Right ventricle myocardium inferior (tissue), 1 donor: ENCODE measurements at regions not wholly inside any gene's neighbourhood (a gene's known extent, or its start where the extent isn't known, plus 50 kb on each side); places are given as distances from the start of the nearest gene placed in this dataset.
"Not testable (repeated sequence)": the region's sequence is repeated elsewhere in the genome, so short reads cannot be mapped to it uniquely, and the experiment has no call there.

ENCODE experiments used
- ATAC-seq: fragments of 200-7000 bp; cut with Tn5 transposase; one replicate; pipeline ENCODE4 v1.9.1; 2020; ENCODE audit warnings: mild to moderate bottlenecking, moderate library complexity
- DNase-seq: peaks from one replicate; pipeline ENCODE4 v3.0.0; 2021; ENCODE audit errors: missing footprints
- intact Hi-C: fragments of 100-400 bp; cut with DNase I; formaldehyde crosslinking; loops from one replicate; pipeline ENCODE4 v1.11.0; 2022
- donor health status: DM: no; HTN: yes; CAD: no; lungs with severe emphysema.

GRCh38 chr13:22903925-22904324 is 276.9 kb upstream of the SGCG start:
- intact Hi-C loops = no loop called here
- no peak for DNase-seq
- no peak for ATAC-seq

GRCh38 chr13:22915442-22916082 is 265.2 kb upstream of the SGCG start:
- intact Hi-C loops = no loop called here
- peak; percentile 90 for ATAC-seq
- no peak for DNase-seq

GRCh38 chr13:22916276-22916675 is 264.5 kb upstream of the SGCG start:
- ATAC-seq, DNase-seq, intact Hi-C loops: not testable (repeated sequence)

- peak; percentile 97 for ATAC-seq
- intact Hi-C loops = no loop called here
- peak; percentile 85 for DNase-seq
Observed at GRCh38 chr13:22925881-22926747, 254.7 kb upstream of the SGCG start.

- DNase-seq = no peak
- peak; percentile 14 for ATAC-seq
- intact Hi-C loops = no loop called here
Observed at GRCh38 chr13:22926748-22927400, 253.9 kb upstream of the SGCG start.

GRCh38 chr13:22927845-22928244 is 252.9 kb upstream of the SGCG start:
- DNase-seq, intact Hi-C loops, ATAC-seq: not testable (repeated sequence)

GRCh38 chr13:22929381-22930126 is 251.2 kb upstream of the SGCG start:
- intact Hi-C loops = loop anchor here (10.0 kb wide), 1 partner anchor 1425 kb away; no protein-coding TSS in a partner anchor
- ATAC-seq = no peak
- DNase-seq = no peak

GRCh38 chr13:22931576-22931975 is 249.2 kb upstream of the SGCG start:
- DNase-seq (no peak), ATAC-seq (no peak)
- intact Hi-C loops = loop anchor here (10.0 kb wide), 1 partner anchor 1423 kb away; no protein-coding TSS in a partner anchor

- intact Hi-C loops = loop anchor here (10.0 kb wide), 1 partner anchor 1422 kb away; no protein-coding TSS in a partner anchor
- DNase-seq, ATAC-seq: not testable (repeated sequence)
Observed at GRCh38 chr13:22932632-22933412, 248.0 kb upstream of the SGCG start.

GRCh38 chr13:22933571-22934181 is 247.1 kb upstream of the SGCG start:
- DNase-seq (no peak), ATAC-seq (no peak)
- intact Hi-C loops = loop anchor here (10.0 kb wide), 1 partner anchor 1421 kb away; no protein-coding TSS in a partner anchor

GRCh38 chr13:22934744-22935523 is 245.8 kb upstream of the SGCG start:
- ATAC-seq = no peak
- no peak for DNase-seq
- intact Hi-C loops = loop anchor here (10.0 kb wide), 1 partner anchor 1420 kb away; no protein-coding TSS in a partner anchor

- intact Hi-C loops = loop anchor here (10.0 kb wide), 1 partner anchor 1419 kb away; no protein-coding TSS in a partner anchor
- DNase-seq (no peak), ATAC-seq (no peak)
Observed at GRCh38 chr13:22936228-22936627, 244.6 kb upstream of the SGCG start.

GRCh38 chr13:22937241-22937640 is 243.5 kb upstream of the SGCG start:
- ATAC-seq = no peak
- intact Hi-C loops = loop anchor here (10.0 kb wide), 1 partner anchor 1418 kb away; no protein-coding TSS in a partner anchor
- no peak for DNase-seq

GRCh38 chr13:22937953-22938352 is 242.8 kb upstream of the SGCG start:
- ATAC-seq = no peak

GRCh38 chr13:22938576-22938975 is 242.2 kb upstream of the SGCG start:
- no peak for DNase-seq
- no peak for ATAC-seq
- intact Hi-C loops = loop anchor here (10.0 kb wide), 1 partner anchor 1416 kb away; no protein-coding TSS in a partner anchor

More at GRCh38 chr13:22937953-22938352, 242.8 kb upstream of the SGCG start:
- intact Hi-C loops = loop anchor here (10.0 kb wide), 1 partner anchor 1417 kb away; no protein-coding TSS in a partner anchor
- no peak for DNase-seq

- ATAC-seq = no peak
- no peak for DNase-seq
- intact Hi-C loops = loop anchor here (10.0 kb wide), 1 partner anchor 1416 kb away; no protein-coding TSS in a partner anchor
Observed at GRCh38 chr13:22939157-22939556, 241.6 kb upstream of the SGCG start.
